PC-9 (cell line): ENCODE measurements at regions not wholly inside any gene's neighbourhood (a gene's known extent, or its start where the extent isn't known, plus 50 kb on each side); places are given as distances from the start of the nearest gene placed in this dataset.

Experiments
- BruUV-seq: library from RNA; stranded (reverse); fragments of 400-500 nt; replicated peaks from 2 replicates; lab custom pipeline; 2021; lab: Mats Ljungman, UMichigan
- CTCF ChIA-PET: fragments of 300-600 bp; sonication (Branson Sonifier 250); formaldehyde crosslinking; loops from one replicate; lab custom pipeline; 2022; ENCODE audit warnings: antibody characterized with exemption; lab: Charles Lee
- POLR2A ChIA-PET: fragments of 300-600 bp; sonication (Branson Sonifier 250); formaldehyde crosslinking; loops from one replicate; lab custom pipeline; 2022; ENCODE audit warnings: antibody characterized with exemption; ENCODE audit not compliant: unreplicated experiment; lab: Charles Lee
- DNase-seq, 2 experiments: peaks; one replicate each; pipeline versions ENCODE4 v3.0.0 to v3.0.0-alpha.2; 2015 to 2022; ENCODE audit warnings: mixed read lengths in 1 of 2
- H2AFZ ChIP-seq: fragments of 200-600 bp; sonication (generic); 2 replicates; pipeline ENCODE4 v1.8.1; 2017; ENCODE audit warnings: antibody characterized with exemption
- H3F3A ChIP-seq: fragments of 200-600 bp; sonication (generic); 2 replicates; pipeline ENCODE4 v1.8.1; 2017; ENCODE audit warnings: antibody characterized with exemption, mild to moderate bottlenecking, low read depth; ENCODE audit not compliant: insufficient read depth
- H3K27ac ChIP-seq: fragments of 200-600 bp; sonication (generic); 2 replicates; pipeline ENCODE4 v1.6.1; 2016; ENCODE audit warnings: mixed run types
- H3K27me3 ChIP-seq: fragments of 200-600 bp; sonication (generic); 2 replicates; pipeline ENCODE4 v1.6.1; 2016; ENCODE audit warnings: low read depth, mixed run types; ENCODE audit not compliant: insufficient read depth
- H3K36me3 ChIP-seq: fragments of 200-600 bp; sonication (generic); 2 replicates; pipeline ENCODE4 v1.6.1; 2016; ENCODE audit warnings: low read depth, mixed run types
- H3K4me1 ChIP-seq: fragments of 200-600 bp; sonication (generic); replicated peaks from 2 replicates; pipeline ENCODE4 v1.6.1; 2016; ENCODE audit warnings: mixed run types; ENCODE audit not compliant: insufficient read depth
- H3K4me2 ChIP-seq: fragments of 200-600 bp; sonication (generic); 2 replicates; pipeline ENCODE4 v1.6.1; 2017; ENCODE audit warnings: mixed run types
- H3K4me3 ChIP-seq: fragments of 200-600 bp; sonication (generic); 2 replicates; pipeline ENCODE4 v1.6.1; 2016; ENCODE audit warnings: mixed run types
- H3K79me2 ChIP-seq: fragments of 200-600 bp; sonication (generic); 2 replicates; pipeline ENCODE4 v1.6.1; 2017; ENCODE audit warnings: low read depth, mixed run types
- H3K9me2 ChIP-seq: fragments of 200-600 bp; sonication (generic); 2 replicates; pipeline ENCODE4 v1.8.1; 2017; ENCODE audit warnings: mild to moderate bottlenecking; ENCODE audit not compliant: insufficient read depth
- H3K9me3 ChIP-seq: fragments of 200-600 bp; sonication (generic); 2 replicates; pipeline ENCODE4 v1.8.1; 2016; ENCODE audit warnings: low read depth; ENCODE audit not compliant: insufficient read depth
- H4K20me1 ChIP-seq: fragments of 200-600 bp; sonication (generic); 2 replicates; pipeline ENCODE4 v1.8.1; 2017; ENCODE audit not compliant: insufficient read depth
- EZH2 ChIP-seq: fragments of 200-600 bp; sonication (generic); IDR thresholded peaks from 2 replicates; pipeline ENCODE4 v1.8.0; 2017; ENCODE audit warnings: antibody characterized with exemption, low read depth
- intact Hi-C: fragments of 100-400 bp; cut with micrococcal nuclease; formaldehyde crosslinking; loops from one replicate; pipeline ENCODE4 v1.10.0; 2022; ENCODE audit not compliant: unreplicated experiment
- TF ChIP-seq, protein P1 (sequence below): fragments of 200-600 bp; sonication (generic); conservative IDR thresholded peaks from 2 replicates; pipeline ENCODE4 v1.6.1; 2017; ENCODE audit warnings: mixed run types, antibody characterized with exemption, mild to moderate bottlenecking, moderate library complexity

DNA sequence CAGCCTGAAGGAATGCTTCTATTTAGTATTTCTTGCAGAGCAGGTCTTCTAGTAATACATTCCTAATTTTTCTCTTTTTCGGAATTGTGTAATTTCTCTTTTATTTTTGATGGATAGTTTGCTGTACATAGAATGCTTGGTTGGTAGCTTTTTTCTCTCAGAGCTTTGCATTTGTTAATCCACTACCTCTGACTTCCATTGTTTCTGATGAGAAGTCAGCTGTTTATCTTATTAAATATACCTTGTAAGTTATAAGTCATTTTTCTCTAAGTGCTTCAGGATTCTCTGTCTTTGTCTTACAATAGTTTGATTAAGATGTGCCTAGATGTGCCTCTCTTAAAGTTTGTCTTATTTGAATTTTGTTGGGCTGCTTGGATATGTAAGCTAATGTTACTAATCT lies 101.9 kb downstream of the HTR1A start:
- Histone ChIP-seq H3K9me3 (0 out of 2 replicates have a peak, but pooled peaks cover 14% of the 10 kb centered on the region), H3K27me3 (no peaks in the 10 kb centered on the region), H2AFZ (no peak overlapping the region), H3K79me2 (no peaks in the 10 kb centered on the region), H3K4me1 (no peaks in the 10 kb centered on the region), H3K9me2 (no peaks in the 10 kb centered on the region), H3K27ac (no peak overlapping the region), H3K4me3 (no peak overlapping the region), H3F3A (no peaks in the 10 kb centered on the region), H3K36me3 (no peaks in the 10 kb centered on the region), H4K20me1 (no peaks in the 10 kb centered on the region), H3K4me2 (no peak overlapping the region)
- no peak for DNase-seq
- BruUV-seq: no TSS peak
- CTCF ChIA-PET: no interaction called here
- intact Hi-C loops: no loop called here
- POLR2A ChIA-PET: no interaction called here
- no peak for TF ChIP-seq EZH2
- TF ChIP-seq, protein P1, sequence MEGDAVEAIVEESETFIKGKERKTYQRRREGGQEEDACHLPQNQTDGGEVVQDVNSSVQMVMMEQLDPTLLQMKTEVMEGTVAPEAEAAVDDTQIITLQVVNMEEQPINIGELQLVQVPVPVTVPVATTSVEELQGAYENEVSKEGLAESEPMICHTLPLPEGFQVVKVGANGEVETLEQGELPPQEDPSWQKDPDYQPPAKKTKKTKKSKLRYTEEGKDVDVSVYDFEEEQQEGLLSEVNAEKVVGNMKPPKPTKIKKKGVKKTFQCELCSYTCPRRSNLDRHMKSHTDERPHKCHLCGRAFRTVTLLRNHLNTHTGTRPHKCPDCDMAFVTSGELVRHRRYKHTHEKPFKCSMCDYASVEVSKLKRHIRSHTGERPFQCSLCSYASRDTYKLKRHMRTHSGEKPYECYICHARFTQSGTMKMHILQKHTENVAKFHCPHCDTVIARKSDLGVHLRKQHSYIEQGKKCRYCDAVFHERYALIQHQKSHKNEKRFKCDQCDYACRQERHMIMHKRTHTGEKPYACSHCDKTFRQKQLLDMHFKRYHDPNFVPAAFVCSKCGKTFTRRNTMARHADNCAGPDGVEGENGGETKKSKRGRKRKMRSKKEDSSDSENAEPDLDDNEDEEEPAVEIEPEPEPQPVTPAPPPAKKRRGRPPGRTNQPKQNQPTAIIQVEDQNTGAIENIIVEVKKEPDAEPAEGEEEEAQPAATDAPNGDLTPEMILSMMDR: no peak

DNA sequence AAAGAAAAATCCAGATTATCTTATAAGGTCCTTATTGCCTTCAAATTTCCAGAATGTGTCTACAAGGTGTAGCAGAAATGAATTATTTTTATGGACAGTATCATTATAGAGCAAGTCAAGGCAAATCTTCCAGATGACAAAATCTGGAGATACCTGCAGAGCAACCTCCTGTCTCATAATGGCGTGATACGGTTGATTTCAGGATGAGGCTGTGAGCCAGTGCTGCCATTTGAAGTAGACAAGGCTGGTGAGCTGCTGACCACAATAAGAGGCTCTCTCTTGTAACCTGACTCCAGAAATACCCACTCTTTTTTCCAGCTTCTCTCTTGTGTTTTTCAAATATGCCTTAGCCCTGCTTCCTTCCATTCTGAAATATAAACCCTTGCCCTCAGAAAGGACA lies 108.2 kb downstream of the HTR1A start:
- POLR2A ChIA-PET: no interaction called here
- Histone ChIP-seq H2AFZ (no peak overlapping the region), H3K36me3 (no peaks in the 10 kb centered on the region), H3K4me2 (no peak overlapping the region), H3K9me2 (no peaks in the 10 kb centered on the region), H3K27ac (no peak overlapping the region), H3F3A (no peaks in the 10 kb centered on the region), H3K4me1 (no peaks in the 10 kb centered on the region), H3K27me3 (no peaks in the 10 kb centered on the region), H3K4me3 (no peak overlapping the region), H4K20me1 (no peaks in the 10 kb centered on the region), H3K9me3 (no peaks in the 10 kb centered on the region), H3K79me2 (no peaks in the 10 kb centered on the region)
- CTCF ChIA-PET: no interaction called here
- TF ChIP-seq EZH2: no peak
- TF ChIP-seq, protein P1: no peak
- no TSS peak for BruUV-seq
- no peak for DNase-seq
- intact Hi-C loops: no loop called here

DNA sequence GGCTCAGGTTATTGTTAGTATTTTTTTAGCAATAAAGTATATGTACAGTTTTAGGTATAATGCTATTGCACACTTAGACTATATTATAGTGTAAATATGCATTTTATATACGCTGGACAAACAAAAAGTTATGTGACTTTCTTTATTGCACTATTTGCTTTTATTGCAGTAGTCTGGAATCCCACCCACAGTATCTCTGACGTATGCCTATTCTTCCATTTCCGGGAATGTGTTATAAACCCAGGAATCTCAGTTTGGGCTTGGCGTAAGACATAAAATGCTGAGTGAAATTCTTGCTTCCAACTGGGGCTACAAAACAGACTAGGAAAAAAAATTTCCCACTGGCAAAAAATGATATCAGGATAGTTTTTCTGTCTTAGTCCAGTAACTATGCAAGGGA lies 119.1 kb downstream of the HTR1A start:
- no peak for TF ChIP-seq EZH2
- TF ChIP-seq, protein P1: no peak
- Histone ChIP-seq H3F3A (no peaks in the 10 kb centered on the region), H3K4me2 (no peak overlapping the region), H3K79me2 (no peaks in the 10 kb centered on the region), H3K4me3 (no peak overlapping the region), H3K27me3 (no peaks in the 10 kb centered on the region), H3K27ac (no peak overlapping the region), H4K20me1 (no peaks in the 10 kb centered on the region), H3K9me3 (no peaks in the 10 kb centered on the region), H3K4me1 (no peaks in the 10 kb centered on the region), H2AFZ (no peak overlapping the region), H3K36me3 (no peaks in the 10 kb centered on the region), H3K9me2 (no peaks in the 10 kb centered on the region)
- intact Hi-C loops: no loop called here
- no peak for DNase-seq
- no TSS peak for BruUV-seq
- ChIA-PET POLR2A (no interaction called here), CTCF (no interaction called here)
